Adipocyte (in vitro differentiated cells): ENCODE measurements at regions not wholly inside any gene's neighbourhood (a gene's known extent, or its start where the extent isn't known, plus 50 kb on each side); places are given as distances from the start of the nearest gene placed in this dataset.

Source experiments
- DNase-seq: peaks from one replicate; pipeline ENCODE4 v3.0.0-alpha.2; 2015; ENCODE audit warnings: low read depth
- H3K27me3 ChIP-seq: replicated peaks from 2 replicates; pipeline ENCODE4 v1.7.0; 2013; ENCODE audit warnings: mild to moderate bottlenecking, low read length, moderate library complexity; ENCODE audit not compliant: control insufficient read depth, insufficient read depth
- H3K36me3 ChIP-seq: 2 replicates; pipeline ENCODE4 v1.7.0; 2013; ENCODE audit warnings: low read length, mild to moderate bottlenecking, moderate library complexity; ENCODE audit not compliant: control insufficient read depth, insufficient read depth, severe bottlenecking
- H3K4me1 ChIP-seq: 2 replicates; pipeline ENCODE4 v1.7.0; 2013; ENCODE audit warnings: mild to moderate bottlenecking, low read length, moderate library complexity; ENCODE audit not compliant: control insufficient read depth, insufficient read depth
- H3K4me3 ChIP-seq: 2 replicates; pipeline ENCODE4 v1.7.0; 2013; ENCODE audit warnings: mild to moderate bottlenecking, low read length, moderate library complexity
- H3K9ac ChIP-seq: 2 replicates; pipeline ENCODE4 v1.7.0; 2013; ENCODE audit warnings: mild to moderate bottlenecking, low read length, moderate library complexity
- H3K9me3 ChIP-seq: 2 replicates; pipeline ENCODE4 v1.7.0; 2013; ENCODE audit warnings: mild to moderate bottlenecking, low read length, moderate library complexity; ENCODE audit not compliant: control insufficient read depth

GRCh38 chr10:123434435-123435039, 231.6 kb upstream of the GPR26 start:
- no peaks in the 10 kb centered on the region for H3K9me3 ChIP-seq
- H3K27me3 ChIP-seq, result peaks cover 10% of the 10 kb centered on the region
- H3K36me3 ChIP-seq, result no peaks in the 10 kb centered on the region
- H3K9ac ChIP-seq, result no peak overlapping the region
- no peak overlapping the region for H3K4me3 ChIP-seq
- DNase-seq, result no peak
- no peaks in the 10 kb centered on the region for H3K4me1 ChIP-seq

GRCh38 chr10:123442901-123443300, 223.3 kb upstream of the GPR26 start:
- no peaks in the 10 kb centered on the region for H3K4me1 ChIP-seq
- H3K36me3 ChIP-seq, result no peaks in the 10 kb centered on the region
- DNase-seq, result no peak
- H3K4me3 ChIP-seq, result no peak overlapping the region
- no peaks in the 10 kb centered on the region for H3K9me3 ChIP-seq
- peaks cover 6% of the 10 kb centered on the region for H3K27me3 ChIP-seq
- no peak overlapping the region for H3K9ac ChIP-seq

- no peak overlapping the region for H3K9ac ChIP-seq
- no peaks in the 10 kb centered on the region for H3K36me3 ChIP-seq
- no peak for DNase-seq
- H3K4me1 ChIP-seq, result no peaks in the 10 kb centered on the region
- H3K27me3 ChIP-seq, result peaks cover 6% of the 10 kb centered on the region
- H3K9me3 ChIP-seq, result no peaks in the 10 kb centered on the region
- H3K4me3 ChIP-seq, result no peak overlapping the region
These were observed 222.2 kb upstream of the GPR26 start for GRCh38 chr10:123443924-123444323.

GRCh38 chr10:123445261-123445775, 220.8 kb upstream of the GPR26 start:
- no peaks in the 10 kb centered on the region for H3K9me3 ChIP-seq
- no peak for DNase-seq
- no peaks in the 10 kb centered on the region for H3K36me3 ChIP-seq
- H3K4me3 ChIP-seq, result no peak overlapping the region
- H3K4me1 ChIP-seq, result no peaks in the 10 kb centered on the region
- H3K27me3 ChIP-seq, result peaks cover 6% of the 10 kb centered on the region
- no peak overlapping the region for H3K9ac ChIP-seq

- Histone ChIP-seq H3K4me3 (no peak overlapping the region), H3K4me1 (no peaks in the 10 kb centered on the region), H3K36me3 (no peaks in the 10 kb centered on the region), H3K9ac (no peak overlapping the region), H3K27me3 (peaks cover 7% of the 10 kb centered on the region), H3K9me3 (no peaks in the 10 kb centered on the region)
- no peak for DNase-seq
These were observed 219.6 kb upstream of the GPR26 start for GRCh38 chr10:123446449-123447156.

GRCh38 chr10:123449234-123449962, 216.8 kb upstream of the GPR26 start:
- DNase-seq, result no peak
- Histone ChIP-seq H3K36me3 (no peaks in the 10 kb centered on the region), H3K9ac (no peak overlapping the region), H3K9me3 (no peaks in the 10 kb centered on the region), H3K27me3 (peaks cover 13% of the 10 kb centered on the region), H3K4me1 (no peaks in the 10 kb centered on the region), H3K4me3 (no peak overlapping the region)

- H3K4me1 ChIP-seq, result no peaks in the 10 kb centered on the region
- no peak overlapping the region for H3K4me3 ChIP-seq
- H3K9ac ChIP-seq, result no peak overlapping the region
- DNase-seq, result no peak
- H3K9me3 ChIP-seq, result no peaks in the 10 kb centered on the region
- peaks cover 13% of the 10 kb centered on the region for H3K27me3 ChIP-seq
- no peaks in the 10 kb centered on the region for H3K36me3 ChIP-seq
These were observed 215.1 kb upstream of the GPR26 start for GRCh38 chr10:123450956-123451605.

GRCh38 chr10:123451618-123452245, 214.4 kb upstream of the GPR26 start:
- Histone ChIP-seq H3K4me1 (no peaks in the 10 kb centered on the region), H3K9me3 (no peaks in the 10 kb centered on the region), H3K9ac (no peak overlapping the region), H3K4me3 (no peak overlapping the region), H3K36me3 (no peaks in the 10 kb centered on the region), H3K27me3 (peaks cover 16% of the 10 kb centered on the region)
- no peak for DNase-seq

- no peak for DNase-seq
- Histone ChIP-seq H3K9ac (no peak overlapping the region), H3K27me3 (peaks cover 25% of the 10 kb centered on the region)
These were observed 211.2 kb upstream of the GPR26 start for GRCh38 chr10:123454987-123455386.

GRCh38 chr10:123455861-123456260, 210.3 kb upstream of the GPR26 start:
- Histone ChIP-seq H3K4me1 (no peaks in the 10 kb centered on the region), H3K27me3 (peaks cover 25% of the 10 kb centered on the region), H3K36me3 (no peaks in the 10 kb centered on the region), H3K9me3 (no peaks in the 10 kb centered on the region), H3K4me3 (no peak overlapping the region), H3K9ac (no peak overlapping the region)
- no peak for DNase-seq

More at GRCh38 chr10:123454987-123455386, 211.2 kb upstream of the GPR26 start:
- Histone ChIP-seq H3K36me3 (no peaks in the 10 kb centered on the region), H3K9me3 (no peaks in the 10 kb centered on the region), H3K4me3 (no peak overlapping the region), H3K4me1 (no peaks in the 10 kb centered on the region)
